ENCODE measurements at regions not wholly inside any gene's neighbourhood (a gene's known extent, or its start where the extent isn't known, plus 50 kb on each side); places are given as distances from the start of the nearest gene placed in this dataset.
A peak's percentile ranks its signal among the peaks of the same experiment; 100 is the strongest.

DNA sequence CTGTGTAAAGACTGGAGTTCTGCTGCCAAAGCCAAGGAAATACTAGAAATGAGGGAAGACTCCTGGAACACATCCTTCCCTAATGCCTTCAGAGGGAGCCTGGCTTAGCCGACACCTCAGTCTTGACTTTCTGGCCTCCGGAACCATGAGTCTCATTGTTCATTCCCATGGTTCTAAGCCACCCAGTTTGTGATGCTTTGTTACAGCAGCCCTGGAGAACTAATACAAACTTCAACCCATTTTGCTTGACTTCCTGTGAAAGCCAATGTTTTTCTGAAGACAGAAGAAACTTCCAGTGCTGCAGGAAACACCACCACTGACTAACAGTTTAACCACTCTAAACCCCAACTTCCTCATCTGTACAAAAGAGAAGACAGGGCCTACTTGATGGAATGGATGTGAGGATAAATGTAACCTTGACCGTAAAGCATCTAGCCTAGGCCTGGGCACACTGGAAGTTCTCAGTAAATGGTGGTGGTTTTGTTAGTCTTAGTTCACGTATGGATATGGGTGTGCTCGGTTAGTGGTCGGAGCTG lies 85.9 kb upstream of the RFX8 start:
- TF ChIP-seq, protein P1, sequence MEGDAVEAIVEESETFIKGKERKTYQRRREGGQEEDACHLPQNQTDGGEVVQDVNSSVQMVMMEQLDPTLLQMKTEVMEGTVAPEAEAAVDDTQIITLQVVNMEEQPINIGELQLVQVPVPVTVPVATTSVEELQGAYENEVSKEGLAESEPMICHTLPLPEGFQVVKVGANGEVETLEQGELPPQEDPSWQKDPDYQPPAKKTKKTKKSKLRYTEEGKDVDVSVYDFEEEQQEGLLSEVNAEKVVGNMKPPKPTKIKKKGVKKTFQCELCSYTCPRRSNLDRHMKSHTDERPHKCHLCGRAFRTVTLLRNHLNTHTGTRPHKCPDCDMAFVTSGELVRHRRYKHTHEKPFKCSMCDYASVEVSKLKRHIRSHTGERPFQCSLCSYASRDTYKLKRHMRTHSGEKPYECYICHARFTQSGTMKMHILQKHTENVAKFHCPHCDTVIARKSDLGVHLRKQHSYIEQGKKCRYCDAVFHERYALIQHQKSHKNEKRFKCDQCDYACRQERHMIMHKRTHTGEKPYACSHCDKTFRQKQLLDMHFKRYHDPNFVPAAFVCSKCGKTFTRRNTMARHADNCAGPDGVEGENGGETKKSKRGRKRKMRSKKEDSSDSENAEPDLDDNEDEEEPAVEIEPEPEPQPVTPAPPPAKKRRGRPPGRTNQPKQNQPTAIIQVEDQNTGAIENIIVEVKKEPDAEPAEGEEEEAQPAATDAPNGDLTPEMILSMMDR (IDR thresholded peaks at IDR 0.05), result no peak
- no peak for TF ChIP-seq POLR2A (IDR thresholded peaks at IDR 0.05; ENCODE audit: low read depth)
- no peak for TF ChIP-seq POLR2AphosphoS5 (IDR thresholded peaks at IDR 0.05)
- no peak for TF ChIP-seq EP300 (IDR thresholded peaks at IDR 0.05)
- 90% methylated on average over 6 of the region's 6 CpGs for WGBS
- no peaks in the 10 kb centered on the region for H3K36me3 ChIP-seq
- peaks cover 11 to 23% (median 21%) of the 10 kb centered on the region in 4 donors for H3K4me1 ChIP-seq
- H3K9me3 ChIP-seq, result no peaks in the 10 kb centered on the region
- H3K4me3 ChIP-seq, result no peak overlapping the region
- no peak for DNase-seq (ENCODE audit: extremely low spot score)
- H3K27me3 ChIP-seq, result no peaks in the 10 kb centered on the region
- H3K27ac ChIP-seq (replicated peaks in 1 of 4), result no peak overlapping the region
- intact Hi-C loops (cut with DNase I), result no loop called here

DNA sequence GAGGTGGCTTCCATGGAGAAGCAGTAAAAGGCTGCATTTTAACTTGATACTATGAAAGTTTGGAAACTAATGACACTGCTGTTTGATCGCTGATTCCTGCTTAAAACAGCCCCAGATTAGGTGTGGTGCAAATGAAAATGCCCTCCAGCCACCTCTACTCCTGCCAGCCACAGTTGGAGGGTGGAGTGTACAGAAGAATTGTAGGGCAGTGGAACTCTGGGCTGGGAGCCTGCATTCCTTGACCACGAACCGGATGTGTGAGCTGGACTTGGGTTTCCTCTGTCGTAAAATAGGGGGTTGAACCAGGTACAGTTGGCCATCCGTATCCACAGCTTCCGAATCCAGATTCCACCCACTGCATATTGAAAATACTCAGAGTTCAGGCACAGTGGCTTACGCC lies 84.6 kb upstream of the RFX8 start:
- Histone ChIP-seq H3K4me3 (no peak overlapping the region), H3K27me3 (no peaks in the 10 kb centered on the region), H3K27ac (replicated peaks in 1 of 4) (peak overlapping the region; percentile 55 to 77 (median 74)), H3K4me1 (peaks cover 11 to 23% (median 21%) of the 10 kb centered on the region in 4 donors), H3K9me3 (no peaks in the 10 kb centered on the region), H3K36me3 (no peaks in the 10 kb centered on the region)
- 78% methylated on average over 4 of the region's 7 CpGs for WGBS
- peak; percentile 7 to 50 for TF ChIP-seq POLR2AphosphoS5 (IDR thresholded peaks at IDR 0.05)
- no peak for TF ChIP-seq POLR2A (IDR thresholded peaks at IDR 0.05; ENCODE audit: low read depth)
- intact Hi-C loops (cut with DNase I), result no loop called here
- DNase-seq (ENCODE audit: extremely low spot score), result no peak

DNA sequence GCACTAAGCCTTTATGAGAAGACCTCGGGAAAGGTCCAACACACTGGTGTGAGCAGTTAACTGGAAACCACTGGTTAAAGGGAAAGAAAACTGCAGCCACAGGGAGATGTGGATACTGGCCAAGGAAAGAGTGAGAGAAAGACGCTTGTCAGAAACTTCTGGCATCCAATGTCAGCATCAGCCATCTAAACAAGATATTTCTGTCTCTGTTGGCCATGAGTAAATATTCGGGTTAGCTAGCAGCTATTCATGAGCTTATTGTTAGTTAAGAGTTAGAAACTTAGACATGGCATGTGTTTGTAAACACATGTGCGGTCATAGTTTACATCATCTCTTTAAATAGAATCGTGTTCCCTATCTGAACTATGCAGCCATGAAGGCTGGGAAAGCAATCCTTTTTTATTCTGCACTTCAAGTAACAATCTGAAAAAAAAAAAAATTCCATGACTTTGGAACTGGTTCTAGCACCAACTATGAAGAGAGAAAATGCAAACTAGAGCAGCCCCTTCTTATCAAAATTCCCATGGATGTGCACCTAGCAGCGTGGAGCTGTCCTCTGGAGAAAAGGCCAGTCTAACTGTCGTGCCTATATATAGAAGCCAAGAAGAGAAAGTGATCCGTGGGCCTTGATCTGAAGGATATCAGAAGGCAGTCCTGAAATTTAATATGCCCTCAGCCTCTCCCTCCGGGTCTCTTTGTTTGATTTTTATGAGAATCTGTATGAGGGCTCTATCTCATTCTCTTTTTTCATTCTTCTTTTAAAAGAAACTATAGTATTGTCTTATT lies 84.0 kb upstream of the RFX8 start:
- TF ChIP-seq POLR2A (IDR thresholded peaks at IDR 0.05; ENCODE audit: low read depth) (no peak), POLR2AphosphoS5 (IDR thresholded peaks at IDR 0.05) (peak in 1 of 2 donors; percentile 16)
- no peaks in the 10 kb centered on the region for H3K36me3 ChIP-seq
- H3K4me3 ChIP-seq, result peak overlapping the region in 3 of 4 donors; percentile 7 to 16 (median 9)
- no peaks in the 10 kb centered on the region for H3K27me3 ChIP-seq
- 32% methylated on average over 9 of the region's 9 CpGs for WGBS
- H3K4me1 ChIP-seq, result peaks cover 11 to 23% (median 21%) of the 10 kb centered on the region in 4 donors
- intact Hi-C loops (cut with DNase I), result no loop called here
- peak overlapping the region; percentile 55 to 77 (median 74) for H3K27ac ChIP-seq (replicated peaks in 1 of 4)
- DNase-seq (ENCODE audit: extremely low spot score), result no peak
- H3K9me3 ChIP-seq, result no peaks in the 10 kb centered on the region

DNA sequence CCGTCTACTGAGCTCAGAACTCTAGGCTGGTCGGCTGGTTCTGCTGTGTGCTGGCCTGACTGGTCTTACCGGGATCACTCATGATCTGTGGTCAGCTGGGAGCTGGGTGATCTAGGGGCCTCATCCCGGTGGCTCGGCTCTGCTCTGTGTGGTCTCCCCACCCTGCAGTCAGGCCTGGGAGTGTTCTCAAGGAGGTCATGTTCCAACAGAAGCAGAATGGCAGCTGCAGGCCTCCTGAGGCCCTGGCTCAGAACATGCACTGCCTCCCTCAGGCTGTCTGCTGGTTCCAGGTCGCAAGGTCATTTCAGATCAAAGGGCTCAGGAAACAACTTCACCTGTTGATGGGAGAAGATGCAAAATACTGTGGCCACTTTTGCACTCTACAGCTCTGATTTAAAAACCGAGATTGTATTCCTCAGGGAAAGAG lies 81.1 kb upstream of the RFX8 start:
- DNase-seq (ENCODE audit: extremely low spot score), result no peak

DNA sequence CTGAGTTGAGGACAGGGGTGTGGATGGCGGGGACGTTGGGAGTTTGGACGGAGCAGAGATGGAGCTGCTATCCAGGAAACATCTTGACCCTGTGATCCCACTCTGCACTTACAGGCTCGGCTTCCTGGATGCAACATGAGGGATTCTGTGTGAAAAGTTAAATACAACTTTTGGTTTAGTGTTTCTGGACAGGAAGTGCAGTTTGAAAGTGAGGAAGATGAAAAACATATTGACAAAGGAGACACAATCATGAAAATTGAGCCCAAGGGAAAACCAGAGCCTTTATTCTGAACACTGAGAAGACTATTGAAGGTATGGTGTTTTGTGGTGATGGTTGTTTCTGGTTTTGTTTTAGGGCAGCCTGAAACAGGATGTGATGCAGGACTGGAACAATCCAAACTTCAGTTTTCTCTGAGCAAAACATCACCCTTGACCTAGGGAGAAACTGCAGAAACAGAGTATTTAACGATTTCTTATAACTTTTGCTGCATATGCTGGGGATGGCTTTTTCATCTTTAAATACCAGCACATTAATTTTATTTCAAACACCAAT lies 76.5 kb upstream of the RFX8 start:
- intact Hi-C loops (cut with DNase I), result no loop called here
- WGBS, result 56% methylated on average over 5 of the region's 5 CpGs
- peaks cover 0 to 4% (median 0%) of the 10 kb centered on the region in 4 donors for H3K4me1 ChIP-seq
- no peaks in the 10 kb centered on the region for H3K9me3 ChIP-seq
- H3K27me3 ChIP-seq, result no peaks in the 10 kb centered on the region
- no peak overlapping the region for H3K4me3 ChIP-seq
- H3K36me3 ChIP-seq, result no peaks in the 10 kb centered on the region
- no peak overlapping the region for H3K27ac ChIP-seq (replicated peaks in 1 of 4)
- no peak for TF ChIP-seq EP300 (IDR thresholded peaks at IDR 0.05)
- TF ChIP-seq, protein P1 (IDR thresholded peaks at IDR 0.05), result no peak
- no peak for DNase-seq (ENCODE audit: extremely low spot score)

More for the DNA sequence above, 81.1 kb upstream of the RFX8 start:
- Histone ChIP-seq H3K4me3 (no peak overlapping the region), H3K36me3 (no peaks in the 10 kb centered on the region), H3K9me3 (no peaks in the 10 kb centered on the region), H3K4me1 (peaks cover 11 to 23% (median 21%) of the 10 kb centered on the region in 4 donors), H3K27me3 (no peaks in the 10 kb centered on the region), H3K27ac (replicated peaks in 1 of 4) (no peak overlapping the region)
- WGBS, result 72% methylated on average over 4 of the region's 7 CpGs
- intact Hi-C loops (cut with DNase I), result no loop called here
- TF ChIP-seq EP300 (IDR thresholded peaks at IDR 0.05) (no peak), POLR2A (IDR thresholded peaks at IDR 0.05; ENCODE audit: low read depth) (no peak), POLR2AphosphoS5 (IDR thresholded peaks at IDR 0.05) (no peak)
- TF ChIP-seq, protein P1 (IDR thresholded peaks at IDR 0.05), result no peak
